GM10266 (cell line): ENCODE measurements at regions not wholly inside any gene's neighbourhood (a gene's known extent, or its start where the extent isn't known, plus 50 kb on each side); places are given as distances from the start of the nearest gene placed in this dataset.

ENCODE experiments used
- DNase-seq: peaks from one replicate; pipeline ENCODE4 v3.0.0; 2012; ENCODE audit errors: extremely low spot score
- TF ChIP-seq, protein P1 (sequence below): IDR thresholded peaks from 2 replicates; pipeline ENCODE4 v1.5.1; 2012; ENCODE audit warnings: mild to moderate bottlenecking, low read depth; ENCODE audit not compliant: control insufficient read depth, insufficient read depth; ENCODE audit errors: missing control alignments

DNA sequence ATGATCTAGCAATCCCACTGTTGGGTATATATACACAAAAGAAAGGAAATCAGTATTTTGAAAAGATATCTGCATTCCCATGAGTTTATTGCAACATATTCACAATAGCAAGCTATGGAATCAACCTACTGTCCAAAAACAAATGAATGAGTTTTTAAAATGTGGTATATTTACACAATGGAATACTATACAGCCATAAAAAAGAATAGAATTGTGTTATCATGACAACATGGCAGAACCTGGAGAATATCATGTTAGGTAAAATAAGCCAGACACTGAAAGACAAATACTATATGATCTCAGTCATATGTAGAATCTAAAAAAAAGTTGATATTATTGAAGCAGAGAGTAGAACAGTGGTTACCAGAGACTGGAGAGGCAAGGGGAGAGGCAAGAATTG is 732.6 kb downstream of the MCTP2 start:
- DNase-seq, result no peak
- TF ChIP-seq, protein P1, sequence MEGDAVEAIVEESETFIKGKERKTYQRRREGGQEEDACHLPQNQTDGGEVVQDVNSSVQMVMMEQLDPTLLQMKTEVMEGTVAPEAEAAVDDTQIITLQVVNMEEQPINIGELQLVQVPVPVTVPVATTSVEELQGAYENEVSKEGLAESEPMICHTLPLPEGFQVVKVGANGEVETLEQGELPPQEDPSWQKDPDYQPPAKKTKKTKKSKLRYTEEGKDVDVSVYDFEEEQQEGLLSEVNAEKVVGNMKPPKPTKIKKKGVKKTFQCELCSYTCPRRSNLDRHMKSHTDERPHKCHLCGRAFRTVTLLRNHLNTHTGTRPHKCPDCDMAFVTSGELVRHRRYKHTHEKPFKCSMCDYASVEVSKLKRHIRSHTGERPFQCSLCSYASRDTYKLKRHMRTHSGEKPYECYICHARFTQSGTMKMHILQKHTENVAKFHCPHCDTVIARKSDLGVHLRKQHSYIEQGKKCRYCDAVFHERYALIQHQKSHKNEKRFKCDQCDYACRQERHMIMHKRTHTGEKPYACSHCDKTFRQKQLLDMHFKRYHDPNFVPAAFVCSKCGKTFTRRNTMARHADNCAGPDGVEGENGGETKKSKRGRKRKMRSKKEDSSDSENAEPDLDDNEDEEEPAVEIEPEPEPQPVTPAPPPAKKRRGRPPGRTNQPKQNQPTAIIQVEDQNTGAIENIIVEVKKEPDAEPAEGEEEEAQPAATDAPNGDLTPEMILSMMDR, result no peak

DNA sequence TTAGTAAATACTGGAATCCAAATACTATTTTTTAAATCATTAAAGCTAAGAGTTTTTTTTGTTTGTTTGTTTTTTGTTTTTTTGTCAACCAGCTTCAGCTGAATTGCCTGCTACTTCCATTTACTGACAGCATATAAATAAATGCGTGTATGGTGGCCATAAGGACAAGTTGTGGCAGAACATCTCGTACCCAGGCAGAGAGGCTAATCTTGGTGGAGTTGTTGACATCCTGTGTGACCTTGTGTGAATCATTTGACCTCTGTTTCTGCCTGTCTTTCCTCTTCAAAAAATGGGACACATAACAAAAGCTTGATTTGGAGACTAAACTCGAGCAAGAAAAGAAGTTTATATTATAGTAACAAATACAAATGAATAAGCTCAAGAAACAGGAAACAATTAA is 734.2 kb downstream of the MCTP2 start:
- DNase-seq, result no peak
- TF ChIP-seq, protein P1, result no peak

DNA sequence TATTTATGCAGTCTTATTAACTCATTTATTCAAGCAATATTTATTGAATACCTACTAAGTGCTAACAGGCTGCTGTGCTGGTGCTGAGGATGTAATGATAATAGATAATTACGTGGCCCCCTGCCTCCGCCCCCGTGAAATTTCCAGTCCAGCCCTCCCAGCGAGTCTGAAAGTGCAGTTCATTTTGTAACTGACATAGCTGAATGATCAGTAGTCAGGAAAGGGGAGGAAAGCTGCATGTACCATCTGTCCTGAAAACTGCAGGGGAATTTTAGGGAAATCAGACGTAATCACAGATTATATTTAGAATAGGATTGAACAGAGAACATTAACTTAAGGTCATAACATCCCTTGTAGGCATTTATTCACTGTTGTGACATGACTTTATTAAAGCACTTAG is 736.8 kb downstream of the MCTP2 start:
- no peak for DNase-seq
- TF ChIP-seq, protein P1, result no peak

DNA sequence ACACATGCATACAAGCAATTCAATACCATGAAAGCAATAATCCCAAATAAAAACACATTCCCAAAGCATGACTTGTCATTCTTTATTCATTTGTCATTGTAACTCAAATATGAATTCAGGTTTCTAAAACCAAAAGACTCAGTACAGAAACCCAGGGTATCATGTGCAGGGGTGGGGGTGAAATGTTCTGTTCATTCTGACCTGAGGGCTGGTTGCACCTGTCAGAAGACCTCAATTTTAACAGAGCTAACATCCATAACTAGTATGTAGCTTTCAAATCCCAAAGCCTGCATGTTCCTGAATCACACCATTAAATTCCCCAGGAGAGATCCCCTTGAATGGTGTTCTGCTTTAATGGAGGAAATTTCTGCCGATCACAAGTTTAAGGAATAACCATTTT is 738.7 kb downstream of the MCTP2 start:
- DNase-seq, result no peak
- TF ChIP-seq, protein P1, result no peak

DNA sequence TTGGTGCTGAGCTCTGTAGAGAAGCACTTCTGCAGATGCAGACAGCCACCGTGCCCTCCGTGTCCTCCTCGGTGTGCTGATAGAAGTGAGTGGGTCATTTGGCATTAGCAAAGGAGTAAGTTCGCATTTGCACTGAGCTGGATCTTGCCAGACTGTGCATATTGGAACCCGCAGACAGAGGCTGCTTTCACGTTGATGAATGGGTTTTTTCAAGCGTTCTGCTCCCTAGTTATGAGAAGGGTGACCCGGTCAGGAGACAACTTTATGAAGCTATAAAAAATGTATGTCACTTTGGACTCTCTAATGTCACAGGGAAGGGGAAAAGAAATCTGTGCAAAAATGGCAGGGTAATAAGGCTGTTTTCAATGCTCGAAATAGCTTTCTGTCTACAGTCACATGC is 739.4 kb downstream of the MCTP2 start:
- TF ChIP-seq, protein P1, result no peak

DNA sequence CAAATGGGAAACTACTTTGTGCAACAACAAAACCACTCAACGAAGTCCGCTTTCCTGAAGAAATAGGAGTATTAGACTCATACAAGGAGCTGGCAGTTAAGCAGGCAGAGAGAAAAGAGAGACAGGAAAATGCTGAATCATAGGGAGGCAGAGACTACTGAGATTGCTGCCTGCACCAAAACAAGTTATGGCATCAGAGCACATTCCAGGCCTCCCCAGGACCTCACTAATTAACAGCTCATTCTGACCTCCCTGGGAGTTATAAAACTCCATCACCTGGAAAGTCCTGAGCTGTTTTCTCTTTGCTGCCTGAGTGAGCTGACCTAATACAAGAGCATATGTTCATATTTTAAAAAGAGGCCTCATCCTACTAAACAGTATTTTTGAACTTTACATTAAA is 741.0 kb downstream of the MCTP2 start:
- TF ChIP-seq, protein P1, result no peak
- DNase-seq, result no peak

More for the DNA sequence above, 739.4 kb downstream of the MCTP2 start:
- no peak for DNase-seq

DNA sequence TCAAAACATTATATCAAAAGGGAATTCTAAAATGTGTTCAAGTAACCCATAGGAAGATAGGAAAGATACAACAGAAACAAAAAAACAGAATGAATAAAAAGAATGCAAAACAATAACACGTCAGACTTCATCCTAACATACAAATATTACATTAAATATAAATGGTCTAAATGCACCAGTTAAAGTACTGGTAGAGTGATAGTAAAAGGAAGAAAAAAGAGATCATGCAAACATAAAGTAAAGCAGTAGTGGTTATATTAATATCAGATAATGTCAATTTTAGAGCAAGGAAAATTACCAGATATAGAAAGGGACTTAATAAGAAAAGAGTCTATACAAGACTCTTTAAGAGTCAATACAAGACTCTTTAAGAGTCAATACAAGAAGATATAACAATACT is 755.7 kb downstream of the MCTP2 start:
- TF ChIP-seq, protein P1, result no peak
- DNase-seq, result no peak
